HG02970 (cell line): ENCODE measurements at regions not wholly inside any gene's neighbourhood (a gene's known extent, or its start where the extent isn't known, plus 50 kb on each side); places are given as distances from the start of the nearest gene placed in this dataset.

Source experiments
- ATAC-seq: cut with Tn5 transposase; IDR thresholded peaks from one replicate; pipeline ENCODE4 v1.9.1; 2021; ENCODE audit warnings: mild to moderate bottlenecking, moderate library complexity, moderate number of reproducible peaks; ENCODE audit not compliant: unreplicated experiment, low FRiP score

GRCh38 chr1:24992761-24993211, 62.7 kb upstream of the RUNX3 start:
- ATAC-seq: no peak

GRCh38 chr1:24992124-24992760, 62.2 kb upstream of the RUNX3 start:
- no peak for ATAC-seq

DNA sequence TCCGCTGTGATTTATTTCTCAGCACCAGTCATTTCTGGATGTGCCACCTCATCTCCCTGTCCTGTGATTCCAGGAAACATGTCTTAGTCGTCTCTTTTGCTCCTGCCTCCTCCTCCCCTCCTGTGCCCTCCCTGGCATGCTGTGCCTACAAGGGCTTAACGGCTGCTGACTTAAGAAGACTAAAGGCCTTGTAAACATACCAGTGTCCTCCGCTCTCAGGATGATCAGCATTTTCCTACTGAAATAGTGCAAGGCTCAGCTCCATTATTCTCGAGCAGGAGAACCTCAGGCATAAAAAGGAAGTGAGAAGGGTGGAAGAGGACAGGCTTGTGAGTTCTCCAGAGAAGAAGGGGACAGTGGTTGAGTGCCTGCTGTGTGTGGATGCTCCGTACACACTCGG, 61.6 kb upstream of the RUNX3 start:
- no peak for ATAC-seq

DNA sequence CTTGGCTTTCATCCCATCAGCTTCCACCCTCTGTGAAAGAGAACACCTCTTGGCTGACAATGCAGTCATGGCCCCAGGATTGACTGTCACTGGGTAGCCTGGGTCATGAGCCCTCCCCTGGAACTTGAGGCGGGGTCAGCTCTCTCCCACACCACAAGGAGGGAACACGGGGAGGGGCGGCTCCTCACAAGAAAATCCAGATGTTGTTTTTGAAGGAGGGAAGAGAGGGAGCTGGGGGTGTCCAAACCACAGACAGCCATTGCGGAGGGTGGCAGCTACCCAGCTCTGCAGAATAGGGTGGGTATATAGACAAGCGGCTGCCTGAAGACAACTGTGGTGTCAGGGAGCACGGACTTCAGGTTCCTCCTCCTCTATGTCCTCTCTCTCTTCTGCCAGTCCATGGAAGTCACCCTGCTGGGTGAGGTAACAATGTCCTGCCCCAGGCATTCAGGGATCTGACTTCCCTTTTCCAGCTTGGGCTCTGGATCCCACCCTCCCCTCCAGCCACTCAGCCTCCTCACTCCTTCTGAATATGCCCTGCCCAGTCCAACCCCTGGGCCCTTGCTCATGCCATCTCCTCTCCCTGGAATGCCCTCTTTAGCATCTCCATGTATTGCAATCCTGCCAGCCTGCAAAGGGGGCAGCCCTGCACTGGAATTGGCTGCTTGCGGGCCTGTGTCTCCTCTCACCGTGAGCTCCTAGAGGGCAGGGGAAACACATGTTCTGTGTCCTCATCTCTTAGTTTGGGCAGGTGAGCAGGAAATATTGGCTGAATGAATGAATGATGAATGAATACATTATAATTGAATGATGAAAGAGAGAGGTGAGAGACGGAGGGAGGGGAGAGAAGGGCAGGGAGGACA, 60.9 kb upstream of the RUNX3 start:
- no peak for ATAC-seq

DNA sequence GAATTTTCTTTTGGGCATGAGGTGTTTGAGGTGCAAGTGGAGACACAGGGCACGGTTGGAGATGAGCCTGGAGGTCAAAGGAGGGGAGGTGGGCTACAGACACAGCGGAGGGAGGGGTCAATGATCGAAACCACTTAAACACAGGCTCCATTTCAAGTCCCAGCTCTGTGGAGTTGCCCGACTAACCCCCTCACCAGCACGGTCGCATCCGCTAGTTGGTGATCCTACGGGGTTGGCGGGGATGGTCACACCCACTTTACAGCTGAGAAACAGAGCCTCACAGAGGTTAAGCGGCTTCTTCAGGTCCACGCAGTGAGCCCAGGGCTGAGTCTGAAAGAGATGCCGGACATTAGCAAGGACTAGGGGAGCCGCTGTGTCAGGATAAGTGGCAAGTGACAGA, 60.1 kb upstream of the RUNX3 start:
- ATAC-seq: no peak

- ATAC-seq: no peak
These were observed 59.0 kb upstream of the RUNX3 start for GRCh38 chr1:24989082-24989481.

DNA sequence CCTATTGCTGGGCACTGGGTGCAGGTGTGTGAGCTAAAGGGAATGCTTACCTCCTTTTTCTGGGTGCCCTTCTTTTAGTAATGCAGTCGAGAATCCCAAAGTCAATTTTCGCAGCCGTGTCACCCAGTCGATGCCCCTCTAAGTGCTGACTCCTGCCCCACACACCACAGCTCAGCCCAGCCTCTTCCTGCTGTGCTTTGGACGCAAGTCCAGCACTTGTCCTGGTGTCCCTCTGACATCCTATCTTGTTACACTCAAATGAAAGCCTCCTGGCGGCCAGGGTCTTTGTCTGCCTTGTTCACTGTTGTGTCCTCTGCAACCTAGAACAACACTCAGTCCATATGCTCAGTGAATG, 58.5 kb upstream of the RUNX3 start:
- no peak for ATAC-seq

GRCh38 chr1:24987875-24988557, 57.9 kb upstream of the RUNX3 start:
- no peak for ATAC-seq

DNA sequence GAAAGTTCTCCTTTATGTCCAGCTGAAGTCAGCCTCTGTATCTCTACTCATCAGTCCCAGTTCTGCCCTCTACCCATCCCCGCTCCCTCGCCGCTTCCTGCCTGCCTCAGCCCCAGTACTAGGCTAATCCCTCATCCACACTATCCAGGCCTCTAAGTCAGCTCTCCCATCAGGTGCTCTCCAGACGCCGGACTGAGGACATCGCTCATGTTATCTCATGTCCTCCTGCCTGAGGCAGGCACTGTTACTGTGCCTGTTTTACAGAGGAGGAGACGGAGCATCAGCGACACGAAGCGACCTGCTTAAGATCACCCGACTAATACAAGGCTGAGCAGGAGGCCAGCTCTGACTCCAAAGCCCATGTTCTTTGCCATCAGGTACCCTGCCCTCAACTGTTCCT, 57.3 kb upstream of the RUNX3 start:
- ATAC-seq: no peak

GRCh38 chr1:24986372-24986965, 56.4 kb upstream of the RUNX3 start:
- no peak for ATAC-seq

DNA sequence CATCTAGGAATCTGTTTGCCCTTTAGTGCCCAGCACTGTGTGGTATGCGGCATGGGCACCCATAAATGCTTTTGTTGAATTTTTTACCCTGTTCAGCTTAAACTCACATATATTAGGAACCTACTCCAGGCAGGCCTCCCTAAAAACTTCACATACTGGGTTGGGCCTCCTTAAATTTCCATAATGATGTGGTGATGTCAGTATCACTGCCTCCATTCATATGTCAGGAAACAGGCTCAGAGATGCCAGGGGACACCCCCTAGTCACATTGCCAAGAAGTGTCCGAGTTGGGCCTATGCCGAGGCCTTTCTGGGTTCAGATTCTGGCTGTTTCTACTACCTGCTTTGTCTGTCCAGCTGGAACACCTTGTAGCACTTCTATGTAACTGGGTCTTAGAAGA, 55.7 kb upstream of the RUNX3 start:
- ATAC-seq: no peak

- no peak for ATAC-seq
These were observed 54.9 kb upstream of the RUNX3 start for GRCh38 chr1:24984800-24985522.

GRCh38 chr1:24984300-24984699, 54.2 kb upstream of the RUNX3 start:
- no peak for ATAC-seq

DNA sequence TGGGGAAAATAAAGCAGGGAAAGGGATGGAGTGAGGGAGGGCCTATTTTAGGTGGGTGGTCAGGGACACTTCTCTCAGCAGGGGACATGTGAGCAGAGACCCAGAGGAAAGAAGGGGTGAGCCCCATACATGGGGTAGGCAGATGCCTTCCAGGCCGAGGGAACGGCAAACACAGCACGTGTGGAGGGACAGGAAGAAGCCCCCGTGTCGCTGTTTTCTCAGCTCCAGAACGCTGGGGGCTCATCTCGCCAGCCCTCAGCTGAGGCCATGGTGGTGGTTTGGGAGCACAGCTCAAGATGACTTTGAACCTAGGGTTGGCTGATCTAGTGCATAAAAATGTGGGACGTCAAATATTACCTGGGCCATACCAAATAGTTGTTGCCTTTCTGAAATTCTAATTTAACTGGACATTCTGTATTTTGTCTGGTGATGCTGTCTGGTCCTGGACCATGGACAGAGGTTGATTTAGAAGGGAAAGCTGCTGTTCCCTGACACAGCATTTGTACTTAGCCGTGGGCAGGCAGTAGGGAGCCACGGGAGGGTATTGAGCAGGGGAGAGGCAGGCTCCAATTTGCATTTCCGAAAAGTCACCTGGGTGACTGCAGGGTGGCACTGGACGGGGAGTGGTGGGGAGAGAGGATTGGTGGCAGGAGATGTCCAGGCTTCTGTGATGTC, 53.1 kb upstream of the RUNX3 start:
- ATAC-seq: no peak

- ATAC-seq: no peak
These were observed 51.5 kb upstream of the RUNX3 start for GRCh38 chr1:24981631-24982005.

DNA sequence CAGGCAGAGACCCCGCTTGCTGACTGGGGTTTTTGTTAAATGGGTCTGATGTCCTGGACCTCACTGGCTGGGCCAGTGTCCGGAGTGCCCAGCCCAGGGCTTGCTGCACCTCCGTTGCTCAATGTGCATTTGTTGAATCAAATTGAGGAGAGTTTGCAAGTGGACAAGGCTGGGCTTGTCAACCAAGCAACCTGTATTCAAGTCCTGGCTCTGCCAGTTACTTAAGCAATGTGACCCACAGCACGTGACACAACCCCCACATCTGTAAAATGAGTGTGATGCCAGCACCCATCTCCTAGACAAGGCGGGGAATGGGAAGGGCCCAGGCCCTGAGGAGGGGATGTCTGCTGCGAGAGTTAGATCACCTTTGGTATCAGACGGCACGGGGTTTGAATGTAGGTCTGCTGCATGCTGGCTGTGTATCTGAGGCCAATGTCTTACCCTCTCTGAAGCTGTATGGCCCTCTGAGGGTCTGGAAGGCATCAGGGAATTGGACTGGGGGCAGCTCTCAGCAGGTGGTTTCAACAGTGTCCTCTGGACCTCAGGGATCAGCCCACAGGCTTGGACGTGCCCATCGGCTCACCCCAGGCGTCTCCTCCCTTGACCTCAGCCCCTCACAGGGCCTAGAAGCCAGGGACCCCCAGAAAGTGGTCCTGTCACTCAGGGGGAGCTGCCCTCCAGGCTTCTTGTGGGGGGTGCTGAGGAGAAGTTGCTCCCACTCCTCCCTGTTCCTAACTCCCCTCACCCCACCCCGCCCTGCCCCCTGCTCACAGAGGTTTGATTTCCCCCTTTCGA, 51.0 kb upstream of the RUNX3 start:
- ATAC-seq: no peak
